ENCODE measurements at regions not wholly inside any gene's neighbourhood (a gene's known extent, or its start where the extent isn't known, plus 50 kb on each side); places are given as distances from the start of the nearest gene placed in this dataset.

- no TSS peak for BruUV-seq (replicated peaks)
- Histone ChIP-seq H4K20me1 (ENCODE audit: insufficient read depth, low read length) (no peaks in the 10 kb centered on the region), H3K9me3 (ENCODE audit: low read length) (no peaks in the 10 kb centered on the region), H3K79me2 (ENCODE audit: insufficient read depth, low read depth, low read length) (no peaks in the 10 kb centered on the region), H3K4me2 (ENCODE audit: low read length) (no peak overlapping the region), H3K4me1 (ENCODE audit: insufficient read depth, low read length, poor library complexity, severe bottlenecking) (no peaks in the 10 kb centered on the region), H3K4me3 (ENCODE audit: low read depth, low read length, poor library complexity, severe bottlenecking) (no peak overlapping the region), H3K27ac (ENCODE audit: low read depth, low read length, poor library complexity, severe bottlenecking) (no peak overlapping the region), H3K36me3 (ENCODE audit: insufficient read depth, low read length) (no peaks in the 10 kb centered on the region), H3K9me2 (ENCODE audit: insufficient read depth, low read length) (no peaks in the 10 kb centered on the region), H2AFZ (ENCODE audit: low read length) (no peak overlapping the region)
- intact Hi-C loops (cut with micrococcal nuclease; ENCODE audit: unreplicated experiment) = no loop called here
- TF ChIP-seq EZH2phosphoT487 (IDR thresholded peaks at IDR 0.05; ENCODE audit: borderline replicate concordance, low read depth, low read length) = no peak
- TF ChIP-seq, protein P1, sequence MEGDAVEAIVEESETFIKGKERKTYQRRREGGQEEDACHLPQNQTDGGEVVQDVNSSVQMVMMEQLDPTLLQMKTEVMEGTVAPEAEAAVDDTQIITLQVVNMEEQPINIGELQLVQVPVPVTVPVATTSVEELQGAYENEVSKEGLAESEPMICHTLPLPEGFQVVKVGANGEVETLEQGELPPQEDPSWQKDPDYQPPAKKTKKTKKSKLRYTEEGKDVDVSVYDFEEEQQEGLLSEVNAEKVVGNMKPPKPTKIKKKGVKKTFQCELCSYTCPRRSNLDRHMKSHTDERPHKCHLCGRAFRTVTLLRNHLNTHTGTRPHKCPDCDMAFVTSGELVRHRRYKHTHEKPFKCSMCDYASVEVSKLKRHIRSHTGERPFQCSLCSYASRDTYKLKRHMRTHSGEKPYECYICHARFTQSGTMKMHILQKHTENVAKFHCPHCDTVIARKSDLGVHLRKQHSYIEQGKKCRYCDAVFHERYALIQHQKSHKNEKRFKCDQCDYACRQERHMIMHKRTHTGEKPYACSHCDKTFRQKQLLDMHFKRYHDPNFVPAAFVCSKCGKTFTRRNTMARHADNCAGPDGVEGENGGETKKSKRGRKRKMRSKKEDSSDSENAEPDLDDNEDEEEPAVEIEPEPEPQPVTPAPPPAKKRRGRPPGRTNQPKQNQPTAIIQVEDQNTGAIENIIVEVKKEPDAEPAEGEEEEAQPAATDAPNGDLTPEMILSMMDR (conservative IDR thresholded peaks at IDR 0.05; ENCODE audit: low read length) = no peak
- ChIA-PET POLR2A (no interaction called here), CTCF (ENCODE audit: unreplicated experiment) (no interaction called here)
- DNase-seq (ENCODE audit: low spot score) = no peak
Observed at GRCh38 chr5:10120934-10121333, 128.8 kb downstream of the ATPSCKMT start.

DNA sequence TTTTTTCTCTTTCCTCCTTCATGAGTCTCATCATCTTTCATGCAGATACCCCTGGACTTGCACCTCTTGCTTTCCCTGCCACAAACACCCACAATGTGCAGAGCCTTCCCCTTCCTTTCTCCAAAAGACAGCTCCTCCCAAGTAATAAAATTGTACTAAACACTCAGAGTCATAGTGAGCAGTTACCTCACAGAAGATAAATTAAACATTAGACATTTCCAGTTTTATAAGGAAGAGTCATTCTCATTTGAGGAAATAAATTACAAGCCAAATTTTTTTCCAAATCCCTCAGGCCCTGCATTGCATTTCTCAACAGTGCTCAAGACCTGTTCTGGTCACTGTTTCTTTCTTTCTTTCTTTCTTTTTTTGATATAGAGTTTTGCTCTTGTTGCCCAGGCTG, 131.5 kb downstream of the ATPSCKMT start:
- H3K4me1 ChIP-seq (ENCODE audit: insufficient read depth, low read length, poor library complexity, severe bottlenecking) = no peaks in the 10 kb centered on the region
- no peak overlapping the region for H2AFZ ChIP-seq (ENCODE audit: low read length)
- no peaks in the 10 kb centered on the region for H4K20me1 ChIP-seq (ENCODE audit: insufficient read depth, low read length)
- no peaks in the 10 kb centered on the region for H3K79me2 ChIP-seq (ENCODE audit: insufficient read depth, low read depth, low read length)
- TF ChIP-seq, protein P1 (conservative IDR thresholded peaks at IDR 0.05; ENCODE audit: low read length) = no peak
- no peaks in the 10 kb centered on the region for H3K9me2 ChIP-seq (ENCODE audit: insufficient read depth, low read length)
- intact Hi-C loops (cut with micrococcal nuclease; ENCODE audit: unreplicated experiment) = no loop called here
- H3K27ac ChIP-seq (ENCODE audit: low read depth, low read length, poor library complexity, severe bottlenecking) = no peak overlapping the region
- H3K36me3 ChIP-seq (ENCODE audit: insufficient read depth, low read length) = no peaks in the 10 kb centered on the region
- H3K4me3 ChIP-seq (ENCODE audit: low read depth, low read length, poor library complexity, severe bottlenecking) = no peak overlapping the region
- DNase-seq (ENCODE audit: low spot score) = no peak
- no peak overlapping the region for H3K4me2 ChIP-seq (ENCODE audit: low read length)
- BruUV-seq (replicated peaks) = no TSS peak
- POLR2A ChIA-PET = no interaction called here
- H3K9me3 ChIP-seq (ENCODE audit: low read length) = no peaks in the 10 kb centered on the region
- CTCF ChIA-PET (ENCODE audit: unreplicated experiment) = no interaction called here

GRCh38 chr5:10116594-10116993, 133.1 kb downstream of the ATPSCKMT start:
- POLR2A ChIA-PET = no interaction called here
- TF ChIP-seq EZH2phosphoT487 (IDR thresholded peaks at IDR 0.05; ENCODE audit: borderline replicate concordance, low read depth, low read length) = no peak
- TF ChIP-seq, protein P1 (conservative IDR thresholded peaks at IDR 0.05; ENCODE audit: low read length) = no peak
- Histone ChIP-seq H3K36me3 (ENCODE audit: insufficient read depth, low read length) (no peaks in the 10 kb centered on the region), H3K4me1 (ENCODE audit: insufficient read depth, low read length, poor library complexity, severe bottlenecking) (no peaks in the 10 kb centered on the region), H3K4me2 (ENCODE audit: low read length) (no peak overlapping the region), H4K20me1 (ENCODE audit: insufficient read depth, low read length) (no peaks in the 10 kb centered on the region), H2AFZ (ENCODE audit: low read length) (no peak overlapping the region), H3K27ac (ENCODE audit: low read depth, low read length, poor library complexity, severe bottlenecking) (no peak overlapping the region), H3K79me2 (ENCODE audit: insufficient read depth, low read depth, low read length) (no peaks in the 10 kb centered on the region), H3K9me3 (ENCODE audit: low read length) (no peaks in the 10 kb centered on the region), H3K9me2 (ENCODE audit: insufficient read depth, low read length) (no peaks in the 10 kb centered on the region), H3K4me3 (ENCODE audit: low read depth, low read length, poor library complexity, severe bottlenecking) (no peak overlapping the region)
- CTCF ChIA-PET (ENCODE audit: unreplicated experiment) = no interaction called here
- no peak for DNase-seq (ENCODE audit: low spot score)
- no TSS peak for BruUV-seq (replicated peaks)
- intact Hi-C loops (cut with micrococcal nuclease; ENCODE audit: unreplicated experiment) = no loop called here
